ENCODE measurements at regions not wholly inside any gene's neighbourhood (a gene's known extent, or its start where the extent isn't known, plus 50 kb on each side); places are given as distances from the start of the nearest gene placed in this dataset.

DNA sequence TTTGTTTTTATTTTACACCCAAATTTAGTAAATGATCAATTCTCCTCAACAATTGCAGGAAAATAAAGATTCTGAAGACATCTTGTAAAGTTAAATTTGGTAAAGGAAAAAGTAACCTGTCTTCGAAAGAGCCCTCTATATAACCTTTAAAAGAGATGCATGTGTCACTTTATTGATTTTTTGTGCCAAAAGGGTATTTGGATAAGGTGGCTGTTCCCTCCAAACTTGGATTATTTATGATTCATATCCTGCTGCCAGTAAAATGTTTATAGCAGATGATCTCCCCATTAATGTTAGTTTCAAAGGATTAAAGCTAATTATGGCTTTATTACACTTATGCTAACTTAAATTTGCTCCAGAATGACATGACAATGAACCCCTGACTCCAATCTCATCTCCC lies 98.8 kb downstream of the DUSP6 start:
- DNase-seq = no peak

DNA sequence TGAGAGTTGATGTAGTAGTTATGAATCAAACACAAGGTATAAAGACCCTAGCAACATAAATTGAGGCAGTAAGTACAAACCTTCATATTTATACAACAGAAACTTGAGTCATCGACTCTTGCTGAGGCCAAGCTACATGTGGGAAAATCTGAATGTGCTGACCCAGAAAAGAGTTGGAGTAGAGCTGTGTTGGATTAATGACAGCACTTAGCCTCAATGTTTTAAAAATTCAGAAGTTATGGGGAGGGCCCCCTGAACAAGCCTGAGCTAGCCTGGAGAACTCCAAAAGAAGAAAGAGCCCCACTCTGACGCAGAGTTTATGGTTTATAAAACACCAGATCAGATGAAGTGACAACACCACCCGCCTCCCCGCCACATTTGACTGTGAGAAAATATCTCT lies 100.0 kb downstream of the DUSP6 start:
- DNase-seq = no peak

DNA sequence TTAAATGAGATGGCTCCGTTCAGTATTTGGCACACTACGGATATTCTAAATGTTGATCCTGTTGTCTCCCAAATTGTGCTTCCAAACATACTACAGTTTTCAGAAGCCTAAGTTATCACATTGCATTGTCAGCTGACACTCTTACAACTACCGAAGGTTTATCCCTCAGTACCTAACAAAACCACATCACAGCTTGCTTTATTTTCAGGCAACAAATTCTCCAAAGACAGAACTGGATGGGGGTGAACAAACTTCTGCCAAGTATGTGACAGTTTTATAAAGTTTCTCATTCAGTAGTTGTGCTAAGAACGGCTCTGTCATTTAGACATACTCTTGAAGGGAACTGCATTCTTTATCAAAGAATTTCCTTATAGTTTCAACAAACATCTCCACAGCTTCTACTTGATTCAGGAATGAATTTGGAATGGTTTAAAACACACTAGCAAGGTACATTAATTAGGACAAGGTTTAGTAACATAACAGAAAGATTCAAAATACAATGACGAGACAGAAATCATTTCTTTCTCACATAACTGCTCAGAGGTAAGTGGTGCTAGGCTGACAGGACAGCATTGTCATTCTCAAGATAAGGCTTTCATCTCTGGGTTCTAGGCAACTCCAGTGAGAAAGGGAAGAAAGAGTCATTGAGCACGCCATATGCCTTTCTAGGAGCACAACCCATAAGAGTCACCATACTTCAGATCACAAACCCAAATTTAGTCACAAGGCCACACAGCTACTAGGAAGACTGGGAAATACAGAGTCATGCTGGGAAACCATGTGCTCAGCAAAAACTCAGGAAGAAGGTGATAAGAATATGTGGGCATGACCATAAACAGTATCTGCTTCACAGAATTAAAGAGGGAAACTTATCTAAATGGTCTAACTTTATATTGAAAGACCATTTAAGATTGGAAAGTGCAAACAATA lies 100.7 kb downstream of the DUSP6 start:
- DNase-seq = no peak

DNA sequence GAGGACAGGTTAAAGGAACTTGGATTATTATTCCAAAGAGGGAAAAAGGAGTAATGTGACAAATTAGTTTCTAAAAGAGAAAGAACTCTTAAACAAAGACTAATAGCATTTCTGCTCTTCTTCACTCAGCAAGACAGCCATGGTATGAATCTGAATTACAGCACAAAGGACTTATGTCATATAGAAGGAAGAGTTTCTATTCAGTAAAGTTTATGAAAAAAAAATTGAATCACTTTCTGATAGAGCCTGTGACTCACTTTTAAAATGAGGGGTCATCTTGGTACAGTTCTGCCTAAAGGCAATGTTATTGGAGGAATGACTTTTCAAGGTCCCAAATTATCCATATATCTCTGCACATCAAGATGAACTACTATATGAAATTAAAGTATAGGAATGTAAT lies 101.7 kb downstream of the DUSP6 start:
- no peak for DNase-seq

DNA sequence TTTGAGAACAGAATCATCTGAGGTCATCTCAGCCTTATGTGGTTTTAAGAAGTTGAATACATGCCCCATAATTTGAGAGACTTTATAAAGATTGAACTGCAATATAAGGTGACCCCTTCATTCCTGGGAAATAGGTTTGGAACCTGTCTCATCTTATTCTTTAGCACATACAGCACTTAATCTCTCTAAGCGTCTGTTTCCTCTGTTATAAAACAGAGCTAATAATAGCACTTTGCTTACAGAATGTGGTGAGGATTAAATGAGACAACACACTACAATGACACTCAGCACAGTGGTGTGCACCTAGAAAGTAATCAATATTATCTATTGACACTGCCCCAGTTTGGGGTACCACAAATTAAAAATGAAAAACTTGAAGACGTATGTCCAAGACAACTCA lies 102.1 kb downstream of the DUSP6 start:
- no peak for DNase-seq

DNA sequence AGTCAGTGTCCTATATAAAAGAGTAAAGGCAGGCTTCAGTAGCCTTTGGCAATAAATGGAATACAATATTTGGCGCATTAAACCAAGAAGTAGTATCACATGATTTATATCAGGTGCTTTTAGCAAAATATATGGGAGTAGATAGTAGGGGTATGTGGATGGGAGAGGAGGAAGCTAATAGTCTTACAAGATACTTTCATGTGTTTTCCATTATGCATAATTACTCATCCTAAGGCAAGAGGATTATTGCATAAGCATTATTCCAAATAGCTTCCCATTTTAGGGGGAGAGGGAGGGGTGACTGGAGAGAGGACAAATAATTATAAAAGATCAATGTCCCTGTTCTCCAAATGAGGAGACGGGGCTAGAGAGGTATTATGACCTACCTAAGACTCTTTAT lies 104.3 kb downstream of the DUSP6 start:
- no peak for DNase-seq

DNA sequence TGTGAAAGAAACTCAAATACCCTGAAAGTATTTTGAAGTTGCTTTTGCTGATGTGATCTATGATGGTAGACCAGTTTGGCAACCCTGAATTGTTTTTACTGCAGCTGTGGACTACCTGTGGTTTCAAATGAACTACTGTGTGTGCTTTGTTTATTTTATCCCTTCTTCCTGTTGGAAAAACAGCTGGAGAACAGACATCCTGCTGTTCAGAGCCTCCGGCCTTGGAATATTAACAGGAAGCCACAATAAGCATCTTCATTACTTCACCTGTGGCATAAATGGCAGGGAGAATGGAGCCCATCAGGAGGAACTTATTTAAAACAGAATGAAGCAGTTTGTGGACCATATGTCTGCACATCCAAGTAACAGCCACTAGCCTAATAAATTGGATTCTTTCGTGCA lies 104.8 kb downstream of the DUSP6 start:
- DNase-seq = no peak

DNA sequence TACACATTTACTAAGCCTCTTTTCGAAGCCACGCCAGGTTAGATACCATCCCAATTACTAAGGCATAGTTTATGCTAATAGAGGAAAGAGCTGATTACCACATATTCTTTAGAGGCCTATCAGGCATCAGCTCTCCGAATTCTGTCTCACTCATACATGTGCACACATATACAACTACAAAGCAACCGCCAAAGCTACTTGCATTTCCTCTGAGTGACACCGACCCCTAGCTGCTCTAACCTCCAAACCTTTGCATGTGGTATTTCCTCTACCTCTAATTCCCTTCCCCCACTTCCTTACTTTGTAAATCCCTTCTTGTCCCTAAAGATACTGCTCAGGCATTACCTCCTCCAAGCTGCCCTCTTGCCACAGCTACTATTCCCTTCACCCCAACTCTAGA lies 107.2 kb downstream of the DUSP6 start:
- no peak for DNase-seq

DNA sequence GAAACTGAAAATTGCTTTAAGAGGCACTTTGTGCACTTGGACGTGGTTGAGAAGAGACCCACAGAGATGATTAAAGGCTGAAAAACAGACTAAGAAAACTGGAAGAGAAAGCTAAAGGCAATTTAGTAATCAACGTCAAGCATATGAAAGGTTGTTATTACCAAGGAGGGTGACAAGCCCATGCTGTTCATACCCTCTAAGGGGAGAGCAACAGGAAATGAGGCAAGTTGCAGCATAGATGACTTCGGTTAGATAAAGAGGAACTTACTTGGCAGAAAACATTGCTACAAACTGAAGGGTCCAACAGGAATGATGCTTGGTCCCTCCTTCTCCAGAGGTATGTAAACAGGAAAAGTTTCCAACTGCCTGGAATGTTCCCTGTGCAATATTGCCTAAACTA lies 107.8 kb downstream of the DUSP6 start:
- DNase-seq = no peak

DNA sequence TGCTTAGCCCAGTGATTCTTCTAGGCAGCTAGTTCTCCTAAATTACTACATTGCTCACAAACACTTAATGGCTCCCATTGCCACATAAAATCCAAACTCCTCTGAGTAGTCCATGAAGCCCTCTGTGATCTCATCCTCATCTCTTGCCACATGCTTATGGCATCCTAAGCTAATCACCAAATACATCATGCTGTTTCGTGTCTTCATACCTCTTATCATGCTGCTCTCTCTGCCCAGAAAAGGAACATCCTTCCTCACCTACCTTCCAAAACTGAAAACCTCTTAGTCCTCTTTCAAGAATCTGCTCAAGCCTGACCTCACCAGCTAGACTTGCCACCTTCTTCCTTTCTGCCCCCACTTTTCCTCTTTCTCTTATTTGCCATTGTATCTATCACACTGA lies 108.5 kb downstream of the DUSP6 start:
- DNase-seq = no peak

DNA sequence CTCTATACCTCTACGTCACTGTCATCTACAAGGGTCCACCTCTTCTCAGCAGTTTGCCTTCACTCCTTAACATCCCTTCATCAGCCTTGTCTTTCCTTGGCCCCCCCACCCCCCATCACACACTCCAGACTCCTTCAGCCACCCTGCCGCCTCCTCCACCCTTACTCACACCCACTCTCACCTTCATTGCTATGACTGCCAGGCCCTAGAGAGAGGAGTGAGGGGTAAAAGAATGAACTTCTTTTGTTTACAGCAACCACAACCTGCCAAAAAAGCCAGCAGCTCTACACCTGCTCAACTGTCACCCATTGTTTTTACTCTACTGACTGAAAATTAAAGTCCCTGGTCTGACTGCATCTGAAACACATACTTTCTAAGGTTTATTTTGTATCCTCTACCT lies 112.8 kb downstream of the DUSP6 start:
- no peak for DNase-seq

DNA sequence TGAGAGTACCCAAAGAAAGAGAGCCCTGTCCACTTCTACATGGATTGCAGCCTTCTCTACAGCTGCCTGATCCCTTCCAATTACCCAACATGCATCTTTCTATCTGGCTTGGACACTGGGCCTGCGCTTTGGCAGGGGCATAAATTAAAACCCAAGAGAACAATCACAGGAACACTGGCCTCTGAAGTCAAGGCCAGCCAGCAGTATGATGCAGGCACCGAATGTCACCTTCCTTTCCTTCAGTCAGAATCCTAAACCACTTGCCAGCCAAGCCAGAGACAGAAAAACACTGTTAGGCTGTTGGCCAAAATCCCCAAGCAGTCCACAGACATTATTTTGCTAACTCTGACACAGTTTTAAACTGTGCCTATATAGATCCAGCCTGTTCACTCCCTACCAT lies 113.7 kb downstream of the DUSP6 start:
- no peak for DNase-seq

DNA sequence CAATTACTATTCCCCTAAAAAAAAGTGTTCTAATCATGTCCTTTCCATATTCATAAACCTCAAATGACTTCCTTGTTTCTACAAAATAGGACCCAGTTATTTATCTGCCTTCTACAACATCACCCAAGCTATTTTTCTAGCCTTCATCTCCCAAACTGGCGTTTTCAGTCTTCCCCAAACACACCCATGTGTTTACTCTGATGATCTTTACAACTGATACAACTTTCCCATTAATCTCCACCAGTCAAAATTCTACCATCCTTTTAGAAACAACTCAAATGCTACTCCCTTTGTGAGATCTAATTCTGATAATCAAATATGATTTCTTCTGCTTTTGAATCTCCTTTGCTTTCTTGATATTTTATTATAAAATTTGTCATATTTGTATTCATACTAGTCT lies 114.5 kb downstream of the DUSP6 start:
- DNase-seq = no peak

DNA sequence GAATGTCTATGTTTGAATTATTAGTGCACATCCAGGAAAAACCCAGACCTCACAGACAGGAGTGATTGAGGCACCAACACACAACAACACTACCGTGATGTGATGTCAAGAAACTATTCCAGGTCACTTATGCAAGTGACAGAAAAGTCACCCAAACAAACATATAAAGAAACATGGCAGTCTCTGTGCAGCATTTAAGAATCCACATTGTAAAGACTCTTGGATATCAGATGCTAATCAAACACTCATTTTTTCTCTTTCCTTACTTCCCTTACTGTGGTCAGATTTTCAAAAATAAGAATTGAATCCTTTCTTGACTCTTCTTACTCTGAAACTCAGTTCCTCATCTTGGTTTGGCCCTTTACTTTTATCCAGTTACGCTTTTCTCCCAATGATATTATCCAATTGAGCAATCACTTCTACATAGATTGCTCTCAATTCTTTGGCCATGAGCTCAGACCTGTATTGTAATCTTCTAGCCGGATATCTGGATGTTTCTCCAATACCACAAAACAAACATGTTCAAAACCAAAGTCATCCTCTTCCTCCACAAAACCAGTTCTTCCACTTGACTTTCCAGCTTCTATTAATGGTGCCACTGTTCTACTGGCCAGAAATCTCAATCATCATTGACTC lies 115.4 kb downstream of the DUSP6 start:
- no peak for DNase-seq

DNA sequence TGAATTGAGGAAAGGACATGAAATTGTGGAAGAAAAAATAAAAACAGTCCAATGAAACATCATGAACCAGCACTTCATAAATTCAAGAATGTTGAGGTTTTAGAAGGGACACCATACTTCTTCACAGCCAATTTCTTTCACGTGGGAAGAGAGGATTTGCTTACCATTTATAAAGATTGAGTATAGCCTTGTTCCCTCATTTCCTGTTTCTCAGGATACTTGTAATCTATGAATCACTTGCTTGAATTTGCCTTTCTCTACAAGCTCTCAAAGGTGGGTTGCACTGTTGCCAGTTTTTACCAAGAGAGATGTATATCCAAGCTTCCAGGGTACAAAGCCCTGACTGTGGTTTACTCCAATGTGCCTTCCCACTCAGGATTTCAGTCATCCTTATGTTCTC lies 116.1 kb downstream of the DUSP6 start:
- DNase-seq = no peak

DNA sequence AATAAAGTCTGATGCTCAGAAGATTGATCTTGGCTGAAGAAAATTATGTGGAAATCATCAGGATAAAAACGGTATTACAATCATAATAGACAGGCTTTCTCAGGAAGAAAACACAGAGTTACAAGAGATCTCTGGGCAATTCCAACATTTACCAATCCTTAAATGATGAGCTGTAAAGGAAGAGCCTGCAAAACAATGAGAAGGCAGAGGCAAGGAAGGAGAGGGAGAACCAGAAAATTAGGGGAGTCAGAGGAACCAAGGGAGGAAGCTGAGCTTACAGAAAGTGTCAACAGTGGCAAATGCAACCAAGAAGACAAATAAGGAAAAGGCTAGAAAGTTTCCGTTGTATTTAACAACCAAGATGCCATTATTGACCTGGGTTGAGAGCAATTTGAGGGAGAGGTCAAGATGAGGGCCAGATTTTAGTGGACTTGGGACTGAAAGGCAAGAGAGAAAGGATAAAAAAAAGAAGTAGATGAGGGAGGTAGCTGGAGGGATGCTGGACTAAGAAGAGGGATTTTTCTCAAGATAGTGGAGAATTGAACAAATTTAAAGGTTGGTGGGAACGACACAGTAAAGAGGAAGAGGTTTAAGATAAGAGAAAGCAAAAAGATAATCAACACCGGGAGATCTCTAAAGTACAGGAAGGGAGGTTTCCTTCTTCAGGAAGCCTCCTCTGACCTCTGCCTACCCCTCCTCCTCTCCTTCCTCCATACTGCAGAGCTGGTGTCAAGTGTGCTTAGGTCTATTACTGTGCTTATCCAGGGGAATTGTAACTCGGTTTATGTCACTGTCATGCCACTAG lies 116.9 kb downstream of the DUSP6 start:
- no peak for DNase-seq

DNA sequence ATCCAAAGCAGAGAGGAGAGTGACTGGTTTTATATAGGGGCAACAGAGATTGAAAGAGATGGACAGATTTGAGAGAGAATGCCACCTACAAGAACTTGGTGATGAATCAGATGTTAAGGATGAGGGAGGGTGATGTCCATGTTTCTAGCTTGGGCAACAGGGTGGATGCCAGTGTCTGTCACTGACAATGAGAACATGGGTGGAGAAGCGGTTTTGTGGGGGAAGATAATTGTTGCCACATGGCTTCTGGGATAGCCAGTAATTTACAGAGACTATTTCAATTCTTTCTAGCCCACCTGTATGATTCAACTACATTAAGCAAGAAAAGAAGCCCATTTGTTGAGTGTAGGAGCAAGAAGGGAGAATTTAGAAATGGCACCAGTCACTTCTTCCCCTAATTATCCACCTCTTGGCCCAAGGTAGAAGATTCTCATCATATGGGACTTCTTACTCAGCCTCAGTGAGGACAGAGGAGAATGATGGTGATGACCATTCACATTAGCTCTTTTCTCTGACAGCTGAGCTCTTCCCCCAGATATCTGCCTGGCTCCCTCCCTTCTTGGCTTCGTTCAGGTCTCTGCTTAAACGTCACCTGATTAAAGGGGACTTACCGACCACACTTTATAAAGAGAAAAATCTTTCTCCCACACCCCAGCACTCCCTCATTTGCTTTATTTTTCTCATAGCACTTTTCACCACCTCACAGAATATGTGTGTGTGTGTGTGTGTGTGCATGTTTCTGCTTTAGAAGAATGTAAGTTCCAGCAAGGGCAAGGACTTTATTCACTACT lies 117.8 kb downstream of the DUSP6 start:
- DNase-seq = no peak

DNA sequence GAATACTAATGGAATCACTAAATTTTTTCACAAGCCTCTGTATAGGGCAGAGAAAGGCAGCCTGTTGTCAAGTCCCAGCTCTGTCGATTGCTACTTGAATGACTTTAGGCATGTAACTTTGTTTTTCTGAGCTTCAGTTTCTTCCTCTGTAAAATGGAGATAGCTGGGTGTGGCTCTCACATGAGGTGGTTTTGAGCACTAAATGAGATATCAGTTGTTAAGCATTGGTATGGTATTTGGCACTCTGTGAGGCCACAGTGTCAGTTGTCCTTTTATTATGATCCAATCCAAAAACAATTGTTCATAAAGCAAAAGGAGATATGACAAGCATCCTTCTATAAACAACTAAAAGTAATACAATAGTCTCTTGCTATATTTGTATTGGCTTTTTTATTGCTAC lies 120.6 kb downstream of the DUSP6 start:
- no peak for DNase-seq

DNA sequence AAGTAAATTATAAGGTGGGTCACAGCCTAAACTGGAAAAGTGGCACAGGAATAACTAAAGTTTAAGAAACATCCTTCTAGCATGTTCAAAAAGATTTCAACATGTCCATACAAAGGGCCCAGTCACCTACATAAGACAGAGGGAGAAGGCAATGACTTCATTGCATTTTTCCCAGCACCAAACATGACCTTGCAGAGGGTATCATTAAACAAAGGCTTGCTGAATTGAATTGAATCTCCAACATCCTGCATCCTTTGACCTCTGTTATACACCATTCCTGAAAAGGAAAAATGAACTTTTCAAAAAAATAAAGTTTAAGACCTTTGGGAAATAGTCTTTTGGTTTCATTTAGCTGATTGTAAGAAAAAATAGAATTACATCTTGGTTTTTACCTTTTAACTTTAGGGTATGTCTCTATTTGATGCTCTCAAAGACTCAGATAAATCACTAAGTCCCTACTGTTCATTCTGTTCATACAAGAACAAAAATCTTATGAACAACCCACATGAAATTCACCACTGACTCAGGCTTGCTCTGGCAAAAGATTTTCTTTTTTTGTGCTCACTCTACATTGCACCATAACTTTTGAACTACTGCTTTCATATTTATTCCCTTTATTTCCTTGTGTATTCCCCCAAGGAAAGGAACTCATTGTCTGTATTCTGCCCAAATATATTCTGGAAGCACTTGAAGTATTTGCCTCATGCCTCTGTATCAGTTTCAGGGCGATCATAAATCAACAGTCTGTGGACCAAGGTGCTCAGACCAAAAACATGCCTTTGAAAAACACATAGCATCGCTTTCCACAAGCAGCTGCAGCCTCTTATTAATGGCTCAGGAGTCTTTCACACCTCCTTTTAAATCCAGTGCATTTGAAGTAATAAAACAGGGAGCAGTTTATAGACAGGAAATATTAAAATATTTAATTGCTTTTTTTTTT lies 121.7 kb downstream of the DUSP6 start:
- no peak for DNase-seq

DNA sequence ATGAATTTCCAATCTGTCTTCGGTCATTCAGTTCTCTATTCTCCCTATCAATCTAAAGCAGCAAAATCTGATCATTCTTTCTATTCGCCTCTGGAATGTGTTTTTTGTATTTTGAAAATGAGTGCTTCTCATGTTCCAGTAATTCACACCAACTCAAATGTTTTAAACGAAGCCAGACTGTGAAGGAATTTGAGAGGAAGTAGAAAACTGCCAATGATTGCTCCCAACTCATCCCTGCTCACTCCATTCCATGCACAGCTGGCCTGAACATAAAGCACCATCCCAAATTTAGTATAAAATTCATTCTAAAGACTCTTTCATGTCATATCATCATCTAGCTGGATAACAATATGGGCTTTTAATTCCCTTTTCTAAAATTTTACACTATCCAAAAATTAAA lies 123.8 kb downstream of the DUSP6 start:
- no peak for DNase-seq

DNA sequence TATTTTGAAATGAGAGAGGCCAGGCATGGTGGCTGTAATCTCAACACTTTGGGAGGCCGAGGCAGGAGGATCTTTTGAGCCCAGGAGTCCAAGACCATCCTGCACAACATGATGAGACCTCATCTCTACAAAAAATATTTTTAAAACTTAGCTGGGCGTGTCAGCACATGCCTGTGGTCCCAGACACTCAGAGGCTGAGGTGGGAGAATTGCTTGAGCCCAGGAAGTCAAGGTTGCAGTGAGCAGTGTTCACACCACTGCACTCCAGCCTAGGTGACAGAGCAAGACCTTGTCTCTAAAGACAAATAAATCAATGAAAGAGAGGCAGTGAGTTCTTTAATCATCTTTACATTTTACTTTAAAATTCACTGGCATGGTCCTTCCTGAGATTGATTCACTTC lies 124.5 kb downstream of the DUSP6 start:
- DNase-seq = no peak

Measured in stimulated activated CD4-positive, alpha-beta T cell treated with anti-CD3 and anti-CD28 coated beads, Interleukin-2, amount 100 ng/mL, for 24 hours (primary cell).